ENCODE measurements at regions not wholly inside any gene's neighbourhood (a gene's known extent, or its start where the extent isn't known, plus 50 kb on each side); places are given as distances from the start of the nearest gene placed in this dataset.

DNA sequence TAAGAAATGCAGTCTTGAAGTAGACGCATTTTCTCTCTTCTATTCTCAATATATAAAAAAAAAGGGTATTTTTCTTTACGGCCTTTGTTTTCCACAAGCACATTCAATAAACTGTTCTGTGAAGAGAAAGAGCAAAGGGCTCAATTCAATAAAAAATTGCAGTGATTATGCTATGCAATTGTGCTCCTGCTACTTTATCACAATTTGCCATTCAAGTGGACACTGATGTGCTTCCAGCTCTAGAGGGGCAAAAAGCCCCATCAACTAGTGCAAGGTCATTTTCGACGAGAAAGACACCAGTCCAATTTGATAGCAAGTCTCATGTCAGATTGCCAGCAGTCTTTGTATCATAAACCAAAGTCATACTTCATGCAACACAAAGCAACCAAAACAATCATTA is 82.6 kb upstream of the THSD7A start:
- TF ChIP-seq, protein P1, sequence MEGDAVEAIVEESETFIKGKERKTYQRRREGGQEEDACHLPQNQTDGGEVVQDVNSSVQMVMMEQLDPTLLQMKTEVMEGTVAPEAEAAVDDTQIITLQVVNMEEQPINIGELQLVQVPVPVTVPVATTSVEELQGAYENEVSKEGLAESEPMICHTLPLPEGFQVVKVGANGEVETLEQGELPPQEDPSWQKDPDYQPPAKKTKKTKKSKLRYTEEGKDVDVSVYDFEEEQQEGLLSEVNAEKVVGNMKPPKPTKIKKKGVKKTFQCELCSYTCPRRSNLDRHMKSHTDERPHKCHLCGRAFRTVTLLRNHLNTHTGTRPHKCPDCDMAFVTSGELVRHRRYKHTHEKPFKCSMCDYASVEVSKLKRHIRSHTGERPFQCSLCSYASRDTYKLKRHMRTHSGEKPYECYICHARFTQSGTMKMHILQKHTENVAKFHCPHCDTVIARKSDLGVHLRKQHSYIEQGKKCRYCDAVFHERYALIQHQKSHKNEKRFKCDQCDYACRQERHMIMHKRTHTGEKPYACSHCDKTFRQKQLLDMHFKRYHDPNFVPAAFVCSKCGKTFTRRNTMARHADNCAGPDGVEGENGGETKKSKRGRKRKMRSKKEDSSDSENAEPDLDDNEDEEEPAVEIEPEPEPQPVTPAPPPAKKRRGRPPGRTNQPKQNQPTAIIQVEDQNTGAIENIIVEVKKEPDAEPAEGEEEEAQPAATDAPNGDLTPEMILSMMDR (conservative IDR thresholded peaks at IDR 0.05; ENCODE audit: low read length) = no peak
- no peak for TF ChIP-seq EZH2phosphoT487 (IDR thresholded peaks at IDR 0.05; ENCODE audit: borderline replicate concordance, low read depth, low read length)

Data from OCI-LY7 (cell line).